Bronchial epithelial cell (primary cell): ENCODE measurements at regions not wholly inside any gene's neighbourhood (a gene's known extent, or its start where the extent isn't known, plus 50 kb on each side); places are given as distances from the start of the nearest gene placed in this dataset.

ENCODE experiments used
- DNase-seq: peaks from one replicate; pipeline ENCODE4 v3.0.0-alpha.2; 2010; ENCODE audit warnings: low read depth
- FAIRE-seq: peaks from 2 replicates; lab custom pipeline; 2011; peaks lifted over from hg19 to GRCh38; lab: Jason Lieb, UNC
- H3K27me3 ChIP-seq: 2 replicates; pipeline ENCODE4 v1.5.1; 2011; ENCODE audit warnings: low read length; ENCODE audit not compliant: control insufficient read depth, insufficient read depth
- H3K36me3 ChIP-seq: 2 replicates; pipeline ENCODE4 v1.5.1; 2011; ENCODE audit warnings: low read length; ENCODE audit not compliant: control insufficient read depth, insufficient read depth
- H3K4me3 ChIP-seq: 2 replicates; pipeline ENCODE4 v1.5.1; 2011; ENCODE audit warnings: mild to moderate bottlenecking, low read depth, low read length, control low read depth
- CTCF ChIP-seq: IDR thresholded peaks from 2 replicates; pipeline ENCODE4 v1.5.1; 2011; ENCODE audit warnings: mild to moderate bottlenecking, moderate library complexity, low read length, control low read depth, inconsistent platforms; ENCODE audit not compliant: insufficient read depth, severe bottlenecking

DNA sequence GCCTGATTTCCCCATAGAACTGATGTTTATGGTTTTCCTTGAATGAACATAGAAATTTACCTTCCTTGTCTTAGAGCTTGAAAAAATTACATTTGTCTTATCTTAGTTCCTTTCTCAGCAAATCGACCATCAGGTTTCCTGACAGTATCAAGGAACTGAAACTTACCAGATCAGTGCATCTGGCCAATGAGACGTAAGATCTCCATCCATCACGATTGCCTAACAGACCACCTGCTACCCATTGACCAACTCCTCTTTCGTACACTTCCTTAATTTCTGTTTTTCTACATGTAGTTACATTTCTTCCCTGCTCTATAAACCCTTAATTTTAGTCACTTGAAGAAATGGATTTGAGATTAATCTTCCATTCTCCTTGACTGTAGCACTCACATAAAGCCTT is 57.4 kb upstream of the TMPRSS15 start:
- DNase-seq (no peak), FAIRE-seq (no peak)
- Histone ChIP-seq H3K27me3 (no peaks in the 10 kb centered on the region), H3K4me3 (no peak overlapping the region), H3K36me3 (no peaks in the 10 kb centered on the region)
- no peak for TF ChIP-seq CTCF

DNA sequence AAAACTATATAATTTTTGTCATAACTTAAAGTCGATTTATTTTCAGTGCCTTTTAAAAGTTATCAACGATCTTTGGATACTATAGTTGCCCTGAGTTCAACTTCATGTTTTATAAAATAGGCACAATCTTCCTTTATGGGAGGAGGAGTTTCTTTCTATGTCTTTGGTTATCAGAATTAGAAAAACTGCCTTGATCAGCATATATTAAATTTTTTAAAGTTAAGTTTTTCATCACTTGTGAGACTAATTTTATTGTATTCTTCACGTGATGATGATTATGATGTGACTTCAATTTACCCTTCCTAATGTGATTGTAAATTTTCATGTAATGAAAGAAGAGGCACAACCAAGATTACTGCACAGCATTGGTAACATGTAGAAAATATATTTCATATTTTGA is 58.2 kb upstream of the TMPRSS15 start:
- Histone ChIP-seq H3K36me3 (no peaks in the 10 kb centered on the region), H3K27me3 (no peaks in the 10 kb centered on the region), H3K4me3 (no peak overlapping the region)
- DNase-seq (no peak), FAIRE-seq (no peak)
- TF ChIP-seq CTCF, result no peak

DNA sequence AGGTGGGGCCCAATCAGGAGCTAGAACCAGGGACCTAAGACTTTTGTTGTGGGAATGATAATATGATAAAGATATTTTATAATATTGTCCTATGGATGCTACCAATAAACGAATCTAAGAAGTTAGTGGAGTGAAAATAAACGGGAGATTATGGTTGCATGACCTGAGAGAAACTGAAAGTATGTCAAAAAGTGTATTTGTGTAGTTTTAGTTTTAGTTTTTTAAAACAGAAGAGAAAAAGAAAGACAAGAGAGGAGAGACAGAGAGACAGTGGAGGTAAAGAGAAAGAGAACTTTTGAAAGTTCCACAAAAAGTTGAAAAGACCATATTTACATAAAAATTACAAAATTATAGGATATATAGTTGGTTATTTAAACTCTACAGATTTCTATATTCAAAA is 64.1 kb upstream of the TMPRSS15 start:
- H3K27me3 ChIP-seq, result no peaks in the 10 kb centered on the region
- no peak for DNase-seq
- no peak for FAIRE-seq
- no peak overlapping the region for H3K4me3 ChIP-seq
- H3K36me3 ChIP-seq, result no peaks in the 10 kb centered on the region
- TF ChIP-seq CTCF, result no peak

GRCh38 chr21:18468790-18469189 is 65.2 kb upstream of the TMPRSS15 start:
- TF ChIP-seq CTCF, result no peak
- FAIRE-seq, result no peak
- no peaks in the 10 kb centered on the region for H3K36me3 ChIP-seq
- H3K4me3 ChIP-seq, result no peak overlapping the region
- no peaks in the 10 kb centered on the region for H3K27me3 ChIP-seq
- no peak for DNase-seq

DNA sequence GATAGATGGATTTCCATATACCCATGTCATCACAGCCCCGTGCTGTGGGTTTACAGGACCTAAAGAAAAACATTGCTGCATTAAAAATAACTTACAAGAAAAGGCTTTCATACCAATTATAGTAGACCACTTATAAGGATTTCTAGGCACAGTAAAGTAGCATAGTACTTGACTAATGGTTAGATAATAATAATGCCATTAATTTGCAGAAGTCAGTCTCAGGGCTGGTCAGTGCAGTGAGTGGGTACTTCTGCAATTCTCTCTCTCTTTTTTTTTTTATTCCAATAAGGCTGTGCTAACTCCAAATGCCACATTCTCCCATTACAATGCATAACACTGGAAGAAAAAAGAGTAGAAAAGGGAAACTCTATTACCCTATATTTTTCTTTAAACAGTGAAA is 73.1 kb upstream of the TMPRSS15 start:
- no peak for FAIRE-seq
- DNase-seq, result no peak
- Histone ChIP-seq H3K27me3 (no peaks in the 10 kb centered on the region), H3K36me3 (no peaks in the 10 kb centered on the region), H3K4me3 (no peak overlapping the region)
- no peak for TF ChIP-seq CTCF

- FAIRE-seq (no peak), DNase-seq (no peak)
These were observed 73.5 kb upstream of the TMPRSS15 start for GRCh38 chr21:18477043-18477442.

More at GRCh38 chr21:18477043-18477442, 73.5 kb upstream of the TMPRSS15 start:
- Histone ChIP-seq H3K4me3 (no peak overlapping the region), H3K27me3 (no peaks in the 10 kb centered on the region), H3K36me3 (no peaks in the 10 kb centered on the region)
- TF ChIP-seq CTCF, result no peak
